SIG-M5 treated with dmso at 0.1 percent for 504 hours (cell line): ENCODE measurements at regions not wholly inside any gene's neighbourhood (a gene's known extent, or its start where the extent isn't known, plus 50 kb on each side); places are given as distances from the start of the nearest gene placed in this dataset.
"Not testable (repeated sequence)": the region's sequence is repeated elsewhere in the genome, so short reads cannot be mapped to it uniquely, and the experiment has no call there.

Source experiments
- DNase-seq: peaks from one replicate; lab custom pipeline; 2025; ENCODE audit not compliant: unreplicated experiment; lab: John Stamatoyannopoulos, UW

DNA sequence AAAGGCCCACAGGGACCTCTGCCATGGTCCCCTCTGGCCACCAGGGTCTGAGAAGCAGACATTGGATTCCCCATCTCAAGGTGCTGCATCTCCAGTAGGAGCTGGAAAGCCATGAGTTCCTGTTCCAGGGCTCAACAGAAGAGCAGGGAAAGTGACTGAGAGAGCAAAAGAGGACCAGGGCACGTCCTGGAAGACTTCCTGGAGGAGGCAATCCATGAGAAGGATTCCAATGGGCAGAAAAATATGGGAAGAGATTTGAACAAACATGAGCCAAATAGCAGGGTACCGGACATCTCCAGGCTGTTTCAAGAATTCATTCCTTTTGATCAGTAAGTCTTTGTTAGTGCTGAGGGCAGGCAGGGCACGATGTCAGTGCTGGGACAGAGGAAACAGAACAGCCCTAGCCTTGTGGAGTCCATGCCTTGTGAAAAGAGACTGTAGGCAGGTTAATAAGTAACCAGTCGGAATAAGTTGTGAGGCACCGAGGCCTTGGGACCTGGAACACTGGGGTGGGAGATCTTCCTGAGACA lies 72.8 kb upstream of the TWIST2 start:
- no peak for DNase-seq

DNA sequence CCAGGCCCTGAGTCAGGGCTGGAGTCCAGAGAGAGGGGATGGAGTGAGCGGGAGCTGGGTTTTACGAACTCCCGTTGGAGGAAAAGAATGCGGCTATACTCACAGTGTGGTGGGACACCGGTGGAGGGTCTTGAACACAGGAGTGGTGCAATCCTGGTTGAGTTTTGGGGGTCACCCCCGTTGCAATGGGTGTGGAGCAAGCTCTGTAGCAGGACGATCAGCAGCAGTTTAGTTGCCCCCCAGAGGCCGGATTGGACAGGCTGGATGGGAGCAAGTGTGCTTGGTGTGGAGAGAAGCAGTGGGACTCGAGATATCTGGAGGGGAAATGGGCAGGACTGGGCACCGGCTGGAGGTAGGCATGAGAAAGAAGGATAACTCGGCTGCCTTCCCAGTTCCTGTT lies 72.3 kb upstream of the TWIST2 start:
- no peak for DNase-seq

- peak; percentile 25 for DNase-seq
Measured at GRCh38 chr2:238776003-238776760, 71.7 kb upstream of the TWIST2 start.

DNA sequence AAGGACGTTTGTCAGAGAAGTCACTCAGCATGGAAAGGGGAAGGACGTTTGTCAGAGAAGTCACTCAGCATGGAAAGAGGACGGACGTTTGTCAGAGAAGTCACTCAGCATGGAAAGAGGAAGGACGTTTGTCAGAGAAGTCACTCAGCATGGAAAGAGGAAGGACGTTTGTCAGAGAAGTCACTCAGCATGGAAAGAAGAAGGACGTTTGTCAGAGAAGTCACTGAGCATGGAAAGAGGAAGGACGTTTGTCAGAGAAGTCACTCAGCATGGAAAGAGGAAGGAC lies 71.2 kb upstream of the TWIST2 start:
- DNase-seq, result not testable (repeated sequence)

DNA sequence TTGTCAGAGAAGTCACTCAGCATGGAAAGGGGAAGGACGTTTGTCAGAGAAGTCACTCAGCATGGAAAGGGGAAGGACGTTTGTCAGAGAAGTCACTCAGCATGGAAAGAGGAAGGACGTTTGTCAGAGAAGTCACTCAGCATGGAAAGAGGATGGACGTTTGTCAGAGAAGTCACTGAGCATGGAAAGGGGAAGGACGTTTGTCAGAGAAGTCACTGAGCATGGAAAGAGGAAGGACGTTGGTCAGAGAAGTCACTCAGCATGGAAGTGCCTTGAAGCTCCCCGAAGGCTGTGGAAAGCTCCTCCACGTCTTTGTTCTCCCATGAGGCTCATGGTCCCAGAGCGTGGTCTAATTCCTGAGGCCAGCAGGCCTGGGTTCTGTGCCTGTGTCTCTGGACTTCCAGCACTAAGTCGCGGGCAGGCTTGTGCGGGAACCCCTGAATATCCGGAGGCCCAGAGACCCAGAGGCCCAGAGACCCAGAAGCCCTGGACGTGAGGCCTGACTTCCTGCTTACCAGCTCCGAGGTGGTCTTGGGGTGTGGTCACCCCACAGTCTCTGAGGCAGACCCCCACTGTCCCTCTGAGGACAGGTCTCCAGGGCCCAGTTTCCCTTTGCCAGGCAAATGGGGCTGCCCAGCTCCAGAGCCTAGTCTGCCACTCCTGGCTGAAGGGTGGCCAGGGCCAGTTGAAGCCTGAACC lies 70.4 kb upstream of the TWIST2 start:
- no peak for DNase-seq

DNA sequence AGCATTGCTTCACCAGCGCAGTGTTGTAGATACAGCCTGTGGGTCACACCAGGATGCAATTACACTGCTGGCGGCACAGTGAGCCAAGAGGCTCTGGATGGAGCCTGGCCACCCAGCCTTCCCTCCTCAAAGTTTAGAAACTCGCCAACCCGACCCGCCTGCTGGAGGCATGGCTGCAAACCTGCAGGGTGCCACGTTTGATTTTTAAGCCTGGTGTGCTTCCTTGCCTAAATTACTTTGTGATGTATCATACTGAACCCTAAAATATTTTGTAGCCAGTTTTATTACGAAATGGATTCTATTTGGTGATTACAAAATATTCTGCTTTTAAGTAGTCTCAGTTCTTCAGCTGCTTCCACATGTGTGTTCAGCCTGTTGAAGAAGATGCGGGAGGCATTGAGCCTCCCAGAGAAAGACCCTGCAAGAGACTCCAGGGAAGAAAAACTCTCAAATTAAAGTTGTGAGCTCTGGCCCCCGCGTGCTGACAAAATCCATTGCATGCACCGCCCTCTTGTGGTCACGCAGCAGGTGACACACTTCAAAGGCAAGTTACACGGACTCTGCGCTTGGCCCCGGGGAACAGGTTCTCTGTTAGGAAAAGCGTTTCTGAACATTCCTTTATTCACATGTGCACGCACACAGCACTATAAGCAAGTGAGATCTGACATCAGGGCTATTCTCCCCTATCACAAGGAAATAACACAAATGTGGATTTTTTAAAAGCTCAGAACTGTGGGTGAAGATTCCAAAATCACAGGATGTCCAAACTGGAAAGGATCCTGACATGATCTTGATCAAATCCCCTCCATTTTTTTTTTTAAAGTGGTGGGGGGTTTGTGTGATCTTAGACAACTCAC lies 63.0 kb upstream of the TWIST2 start:
- peak; percentile 39 for DNase-seq

DNA sequence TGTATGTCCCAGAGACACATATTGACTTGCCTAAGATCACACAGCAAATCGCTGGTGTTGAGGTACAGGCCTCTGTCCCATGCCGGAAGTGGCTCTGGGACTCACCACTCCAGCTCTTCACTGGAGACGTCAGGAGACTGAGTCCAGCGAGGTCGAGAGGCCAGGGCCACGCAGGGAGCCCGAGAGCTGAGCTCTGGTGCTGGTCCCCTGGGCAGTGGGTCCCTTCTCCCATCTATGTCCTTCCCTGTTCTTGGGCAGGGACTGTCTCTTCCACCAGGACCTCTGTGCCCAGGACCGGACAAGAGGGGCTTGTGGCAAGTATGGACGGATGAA lies 62.4 kb upstream of the TWIST2 start:
- DNase-seq, result no peak

DNA sequence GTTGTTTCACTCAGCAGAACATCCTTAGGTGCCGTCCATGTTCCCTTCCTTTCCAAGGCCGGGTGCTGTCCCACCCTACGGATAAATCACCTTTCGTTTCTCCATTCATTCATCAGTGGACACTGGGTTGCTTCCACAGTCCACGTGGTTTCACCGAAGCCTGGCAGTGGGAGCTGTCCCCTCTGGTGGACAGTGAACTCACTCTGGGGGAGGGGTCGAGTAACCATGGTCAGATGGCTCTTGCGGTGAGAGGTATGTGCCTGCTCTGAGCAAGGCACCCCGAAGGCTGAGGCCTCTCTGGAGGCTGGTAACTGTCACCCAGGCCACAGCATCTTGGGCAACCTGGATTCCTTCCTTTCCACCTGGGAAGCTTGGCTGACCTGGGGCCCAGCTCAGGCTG lies 61.5 kb upstream of the TWIST2 start:
- no peak for DNase-seq

- DNase-seq, result no peak
Measured at GRCh38 chr2:238786792-238787490, 60.9 kb upstream of the TWIST2 start.

GRCh38 chr2:238787501-238787900 lies 60.4 kb upstream of the TWIST2 start:
- DNase-seq, result no peak

DNA sequence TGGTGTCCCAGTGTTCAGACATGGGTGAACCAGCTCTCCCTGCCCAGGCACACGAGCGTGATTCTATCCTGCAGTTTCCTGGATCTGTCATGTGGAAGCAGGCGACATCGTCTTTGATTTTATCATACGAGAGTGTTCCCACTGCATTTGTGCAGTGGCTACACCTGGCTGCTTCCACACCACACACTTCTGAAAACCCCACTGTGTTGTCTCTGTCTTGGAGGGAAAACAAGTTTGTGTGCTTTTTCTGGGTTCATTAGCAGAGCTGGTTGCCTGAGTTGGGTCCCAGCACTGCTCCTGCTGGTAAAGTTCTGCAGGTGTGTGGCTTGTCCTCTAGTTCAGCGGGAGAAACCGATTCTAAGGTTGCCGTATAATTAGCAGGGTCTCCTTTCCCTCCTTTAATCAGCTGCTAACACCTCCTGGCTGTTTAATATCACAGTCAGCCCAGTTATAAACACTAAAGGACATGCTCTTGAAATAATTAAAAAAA lies 58.5 kb upstream of the TWIST2 start:
- no peak for DNase-seq

DNA sequence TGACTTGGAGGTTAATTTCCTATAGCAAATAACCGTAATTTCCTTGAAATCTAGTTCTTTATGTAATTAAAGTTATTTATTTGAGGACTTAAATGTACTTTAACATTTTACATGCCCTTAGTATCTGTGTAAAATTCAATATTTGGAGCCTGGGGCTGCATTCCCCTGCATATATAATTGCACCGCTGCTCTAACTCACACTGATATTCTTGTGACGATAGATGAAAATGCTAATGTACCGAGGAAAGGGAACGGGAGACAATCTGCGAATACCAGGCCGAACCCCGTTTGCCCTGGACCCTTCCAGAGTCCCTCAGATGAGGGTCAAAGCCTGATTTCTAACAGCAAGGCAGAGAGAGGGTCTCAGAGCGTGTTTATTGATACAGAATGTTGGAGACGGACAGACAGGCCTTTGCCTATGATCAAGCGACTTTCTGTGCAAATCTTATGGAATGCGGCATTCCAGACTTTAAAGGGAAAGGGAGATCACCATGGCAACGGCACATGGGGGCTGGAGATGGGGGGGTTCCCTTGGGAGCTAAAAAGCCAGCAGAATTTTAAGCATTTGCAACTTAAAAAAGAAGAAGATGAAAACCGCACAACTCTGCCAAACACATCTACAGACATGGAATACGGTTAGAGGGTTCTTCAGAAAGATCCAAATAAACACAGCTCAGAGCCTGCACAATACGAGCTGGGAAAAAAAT lies 57.6 kb upstream of the TWIST2 start:
- no peak for DNase-seq

DNA sequence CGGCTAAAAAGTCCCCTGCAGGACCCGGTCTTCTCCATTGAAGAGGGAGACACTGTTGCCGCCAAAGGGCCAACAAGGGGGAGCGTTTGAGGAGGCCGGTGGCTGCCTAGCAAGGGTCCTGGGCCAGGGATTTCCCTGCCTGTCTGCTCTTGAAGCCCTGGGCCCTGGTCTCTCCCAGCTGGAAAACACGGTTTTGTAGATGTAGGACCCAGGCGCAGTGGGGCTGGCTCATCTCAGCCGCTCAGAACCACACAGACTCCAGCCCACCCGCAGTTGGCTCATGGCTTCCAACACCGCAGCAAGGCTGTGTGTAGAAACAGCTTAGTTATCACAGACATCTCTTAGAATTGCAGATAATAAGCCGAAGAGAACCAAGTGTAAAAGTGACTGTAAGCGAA lies 57.1 kb upstream of the TWIST2 start:
- no peak for DNase-seq

DNA sequence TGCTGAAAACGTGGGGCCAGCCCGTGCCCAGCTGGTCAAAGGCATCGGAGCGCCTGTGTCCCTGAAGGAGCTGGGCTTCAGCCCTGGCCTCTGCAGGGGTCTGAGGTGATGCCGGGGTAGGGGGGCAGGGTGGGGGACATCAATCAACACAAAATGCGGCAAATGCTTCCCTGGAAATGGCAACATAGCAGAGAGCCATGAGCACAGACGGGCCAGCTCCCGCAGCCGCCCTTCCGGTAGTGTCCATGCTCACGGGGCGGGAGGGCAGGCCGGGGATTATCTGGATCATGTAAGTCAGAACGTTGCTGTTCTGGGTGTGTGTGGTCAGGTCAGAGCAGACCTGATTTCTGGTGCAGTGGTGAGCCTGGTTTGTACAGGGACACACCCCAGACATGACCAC lies 56.5 kb upstream of the TWIST2 start:
- no peak for DNase-seq

DNA sequence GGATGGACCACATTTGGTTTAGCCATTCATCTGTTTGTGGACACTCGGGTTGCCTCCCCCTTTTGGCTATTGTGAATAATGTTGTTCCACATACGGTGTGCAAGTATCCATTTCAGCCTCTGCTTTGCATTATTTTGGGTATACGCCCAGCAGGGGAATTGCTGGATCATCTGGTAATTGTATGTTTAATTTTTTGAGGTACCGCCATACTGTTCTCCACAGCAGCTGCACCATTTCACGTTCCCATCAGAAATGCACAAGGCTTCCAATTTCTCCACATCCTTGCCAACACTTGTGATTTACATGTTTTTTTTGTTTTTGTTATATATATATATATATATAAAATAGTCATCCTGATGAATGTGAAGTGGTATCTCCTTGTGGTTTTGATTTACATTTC lies 54.6 kb upstream of the TWIST2 start:
- DNase-seq, result no peak

DNA sequence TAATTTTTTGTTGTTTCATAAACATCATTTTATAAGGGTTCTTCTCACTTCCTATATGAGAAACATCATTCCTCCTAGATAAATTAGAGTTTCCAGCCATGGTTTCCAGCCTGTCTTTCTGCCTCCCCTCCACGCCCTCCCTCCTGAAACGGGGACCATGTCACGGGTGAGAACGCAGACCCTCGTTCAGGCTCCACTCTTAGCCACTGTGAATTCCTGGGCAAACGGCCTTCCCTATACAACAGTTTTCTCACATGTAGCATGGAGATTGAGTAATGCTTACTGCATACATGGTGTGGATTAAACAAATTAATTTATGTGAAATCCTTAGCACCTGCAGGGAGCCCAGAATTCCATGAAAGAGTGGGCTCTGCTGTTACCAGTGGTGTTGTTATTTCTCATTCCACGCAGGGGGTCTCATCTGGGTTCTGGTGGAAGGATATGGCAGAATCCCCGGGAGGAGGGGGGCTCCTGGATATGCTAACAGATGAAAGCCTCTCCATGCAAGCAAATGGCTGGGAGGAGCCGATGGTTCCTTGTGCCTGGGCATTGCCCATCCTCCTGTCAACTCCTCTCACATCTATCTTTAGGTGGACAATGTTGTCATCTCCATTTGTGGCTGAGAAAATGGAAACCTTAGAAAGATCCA lies 54.0 kb upstream of the TWIST2 start:
- no peak for DNase-seq

DNA sequence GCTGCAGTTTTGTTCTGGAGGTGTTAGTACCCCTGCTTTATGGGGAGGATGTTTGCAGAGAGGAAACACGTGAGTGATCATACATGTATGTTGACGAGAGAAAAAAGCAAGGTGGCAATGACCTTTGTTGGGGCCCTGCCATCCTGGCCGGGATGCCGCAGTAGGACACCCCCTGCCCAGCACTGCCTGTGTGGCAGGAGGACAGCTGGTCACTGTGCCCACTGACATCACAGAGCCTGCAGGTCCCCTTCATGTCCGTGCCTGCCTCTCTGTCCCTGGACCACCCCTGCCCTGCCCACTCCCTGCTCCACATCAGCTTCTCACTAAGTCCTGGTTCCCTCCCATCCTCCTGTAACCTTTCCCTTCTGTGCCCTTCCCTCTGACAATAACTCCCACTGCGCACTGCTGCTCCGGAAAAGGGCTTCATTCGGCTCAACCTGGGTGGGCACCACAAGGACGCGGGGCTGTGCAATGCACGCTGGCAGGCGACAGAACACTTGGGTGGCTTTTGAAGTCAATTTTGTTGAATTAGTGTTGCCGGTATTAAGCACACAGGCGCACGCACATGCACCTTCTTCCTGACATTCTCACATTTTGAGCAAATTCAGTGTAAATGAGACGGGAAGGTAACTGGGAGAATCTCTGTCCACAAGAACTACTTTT lies 51.5 kb upstream of the TWIST2 start:
- DNase-seq, result no peak

DNA sequence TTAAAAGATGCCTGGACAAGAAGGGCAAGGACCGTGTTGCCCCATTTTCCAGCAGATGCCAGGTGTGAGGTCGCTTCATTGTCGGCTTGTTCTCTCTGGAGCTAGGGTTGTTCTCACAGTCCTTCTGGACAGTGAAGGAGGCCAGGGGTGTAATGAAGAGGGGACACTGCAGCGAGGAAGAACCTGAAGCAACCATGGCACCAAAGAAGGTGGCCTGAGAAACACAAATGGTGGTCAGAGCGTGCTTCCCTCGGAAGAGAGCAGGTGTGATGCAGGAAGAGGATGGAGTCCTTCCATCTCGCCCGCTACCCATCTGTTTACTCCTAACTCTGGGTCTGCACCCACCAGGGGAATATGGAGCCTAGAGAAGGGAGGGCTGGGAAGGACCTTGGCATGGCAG lies 50.3 kb upstream of the TWIST2 start:
- DNase-seq, result no peak
